ENCODE measurements at regions not wholly inside any gene's neighbourhood (a gene's known extent, or its start where the extent isn't known, plus 50 kb on each side); places are given as distances from the start of the nearest gene placed in this dataset.

DNA sequence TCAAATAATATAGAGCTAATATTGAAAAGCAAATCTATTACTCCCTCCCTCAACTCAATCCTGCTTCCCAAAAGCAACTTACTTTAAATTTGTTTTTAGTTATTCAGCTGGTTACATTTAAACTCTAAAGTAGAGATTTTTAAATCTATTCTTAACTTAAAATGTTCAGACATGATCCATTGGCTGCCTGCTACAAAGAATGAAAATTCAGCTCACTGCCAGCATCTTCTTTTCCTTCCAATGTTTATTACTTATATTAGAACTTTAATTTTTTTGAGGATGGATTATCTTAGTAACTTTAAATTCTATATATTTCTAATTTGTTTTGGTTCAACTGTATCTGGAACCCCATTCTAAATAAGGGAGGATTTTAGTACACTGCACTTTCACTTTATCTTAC lies 163.2 kb downstream of the TMEM167A start:
- TF ChIP-seq CTCF (conservative IDR thresholded peaks at IDR 0.05; ENCODE audit: low read depth, low read length) (no peak), EZH2 (IDR thresholded peaks at IDR 0.05; ENCODE audit: borderline replicate concordance, low read depth, low read length, poor library complexity, severe bottlenecking) (no peak)

Data from A673 (cell line).